B cell (primary cell): ENCODE measurements at regions not wholly inside any gene's neighbourhood (a gene's known extent, or its start where the extent isn't known, plus 50 kb on each side); places are given as distances from the start of the nearest gene placed in this dataset.

Source experiments
- EZH2 ChIP-seq: IDR thresholded peaks from 2 replicates; pipeline ENCODE4 v1.6.1; 2012; ENCODE audit warnings: borderline replicate concordance, low read depth, mild to moderate bottlenecking, moderate library complexity, low read length; ENCODE audit not compliant: insufficient read depth, poor library complexity, severe bottlenecking
- TF ChIP-seq, protein P1 (sequence below): fragments of 200-600 bp; IDR thresholded peaks from one replicate; pipeline ENCODE4 v1.8.0; 2022; ENCODE audit warnings: antibody characterized with exemption, mild to moderate bottlenecking

DNA sequence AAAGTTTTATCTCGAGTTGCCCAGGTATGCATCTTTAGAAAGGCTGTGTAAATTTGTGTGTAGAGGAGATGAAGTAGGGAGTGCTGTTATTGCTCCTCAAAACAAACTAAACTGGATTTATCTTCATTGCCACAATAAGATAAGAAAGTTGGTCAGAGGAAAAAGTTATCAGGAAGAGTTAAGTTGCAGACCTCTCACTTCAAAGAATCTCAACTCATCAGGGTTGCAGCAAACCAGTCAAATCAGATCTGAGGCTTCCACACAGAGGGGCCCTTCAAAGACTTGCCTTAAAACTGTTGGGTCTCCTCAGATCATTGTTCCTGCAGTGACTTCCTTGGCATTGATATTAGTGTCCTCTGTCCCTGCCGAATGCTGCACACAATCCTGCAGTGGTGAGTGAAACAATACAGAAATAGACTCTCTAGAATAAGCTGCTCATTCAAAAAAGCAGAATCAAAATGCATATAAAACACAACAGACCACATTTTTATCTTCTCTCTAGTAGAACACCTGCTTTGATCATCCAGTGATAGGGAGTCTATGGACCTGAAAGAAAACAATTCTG lies 191.2 kb upstream of the CBLB start:
- TF ChIP-seq, protein P1, sequence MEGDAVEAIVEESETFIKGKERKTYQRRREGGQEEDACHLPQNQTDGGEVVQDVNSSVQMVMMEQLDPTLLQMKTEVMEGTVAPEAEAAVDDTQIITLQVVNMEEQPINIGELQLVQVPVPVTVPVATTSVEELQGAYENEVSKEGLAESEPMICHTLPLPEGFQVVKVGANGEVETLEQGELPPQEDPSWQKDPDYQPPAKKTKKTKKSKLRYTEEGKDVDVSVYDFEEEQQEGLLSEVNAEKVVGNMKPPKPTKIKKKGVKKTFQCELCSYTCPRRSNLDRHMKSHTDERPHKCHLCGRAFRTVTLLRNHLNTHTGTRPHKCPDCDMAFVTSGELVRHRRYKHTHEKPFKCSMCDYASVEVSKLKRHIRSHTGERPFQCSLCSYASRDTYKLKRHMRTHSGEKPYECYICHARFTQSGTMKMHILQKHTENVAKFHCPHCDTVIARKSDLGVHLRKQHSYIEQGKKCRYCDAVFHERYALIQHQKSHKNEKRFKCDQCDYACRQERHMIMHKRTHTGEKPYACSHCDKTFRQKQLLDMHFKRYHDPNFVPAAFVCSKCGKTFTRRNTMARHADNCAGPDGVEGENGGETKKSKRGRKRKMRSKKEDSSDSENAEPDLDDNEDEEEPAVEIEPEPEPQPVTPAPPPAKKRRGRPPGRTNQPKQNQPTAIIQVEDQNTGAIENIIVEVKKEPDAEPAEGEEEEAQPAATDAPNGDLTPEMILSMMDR, result no peak
- no peak for TF ChIP-seq EZH2
